IMR-90 (cell line): ENCODE measurements at regions not wholly inside any gene's neighbourhood (a gene's known extent, or its start where the extent isn't known, plus 50 kb on each side); places are given as distances from the start of the nearest gene placed in this dataset.
A peak's percentile ranks its signal among the peaks of the same experiment; 100 is the strongest.

ENCODE experiments used
- CEBPB ChIP-seq: IDR thresholded peaks from 2 replicates; pipeline ENCODE4 v1.6.1; 2012; ENCODE audit warnings: low read depth, low read length, improper control_type of control experiment
- CHD1 ChIP-seq: IDR thresholded peaks from 2 replicates; pipeline ENCODE4 v1.6.1; 2012; ENCODE audit warnings: low read depth, low read length, improper control_type of control experiment
- POLR2A ChIP-seq: IDR thresholded peaks from 2 replicates; pipeline ENCODE4 v1.6.1; 2012; ENCODE audit warnings: mild to moderate bottlenecking, low read depth, low read length
- RAD21 ChIP-seq: IDR thresholded peaks from 2 replicates; pipeline ENCODE4 v1.6.1; 2012; ENCODE audit warnings: low read length, improper control_type of control experiment
- SMC3 ChIP-seq: fragments of 150-350 bp; IDR thresholded peaks from 2 replicates; pipeline ENCODE4 v1.6.1; 2016; ENCODE audit warnings: low read depth, mild to moderate bottlenecking, antibody characterized with exemption, low read length, moderate library complexity
- USF2 ChIP-seq: fragments of 150-350 bp; IDR thresholded peaks from 2 replicates; pipeline ENCODE4 v1.6.1; 2017; ENCODE audit warnings: mild to moderate bottlenecking, antibody characterized with exemption, low read length, low read depth
- TF ChIP-seq, protein P1 (sequence below): conservative IDR thresholded peaks from 2 replicates; pipeline ENCODE4 v1.5.1; 2012; ENCODE audit warnings: mild to moderate bottlenecking, low read depth, low read length, improper control_type of control experiment

GRCh38 chr7:132654150-132654549 lies 77.9 kb upstream of the PLXNA4 start:
- TF ChIP-seq RAD21 (no peak), CEBPB (no peak), POLR2A (no peak), CHD1 (no peak), SMC3 (no peak), USF2 (no peak)
- TF ChIP-seq, protein P1, sequence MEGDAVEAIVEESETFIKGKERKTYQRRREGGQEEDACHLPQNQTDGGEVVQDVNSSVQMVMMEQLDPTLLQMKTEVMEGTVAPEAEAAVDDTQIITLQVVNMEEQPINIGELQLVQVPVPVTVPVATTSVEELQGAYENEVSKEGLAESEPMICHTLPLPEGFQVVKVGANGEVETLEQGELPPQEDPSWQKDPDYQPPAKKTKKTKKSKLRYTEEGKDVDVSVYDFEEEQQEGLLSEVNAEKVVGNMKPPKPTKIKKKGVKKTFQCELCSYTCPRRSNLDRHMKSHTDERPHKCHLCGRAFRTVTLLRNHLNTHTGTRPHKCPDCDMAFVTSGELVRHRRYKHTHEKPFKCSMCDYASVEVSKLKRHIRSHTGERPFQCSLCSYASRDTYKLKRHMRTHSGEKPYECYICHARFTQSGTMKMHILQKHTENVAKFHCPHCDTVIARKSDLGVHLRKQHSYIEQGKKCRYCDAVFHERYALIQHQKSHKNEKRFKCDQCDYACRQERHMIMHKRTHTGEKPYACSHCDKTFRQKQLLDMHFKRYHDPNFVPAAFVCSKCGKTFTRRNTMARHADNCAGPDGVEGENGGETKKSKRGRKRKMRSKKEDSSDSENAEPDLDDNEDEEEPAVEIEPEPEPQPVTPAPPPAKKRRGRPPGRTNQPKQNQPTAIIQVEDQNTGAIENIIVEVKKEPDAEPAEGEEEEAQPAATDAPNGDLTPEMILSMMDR: 0 out of 2 replicates have a peak, but pooled peaks have one; percentile 2
